ENCODE measurements at regions not wholly inside any gene's neighbourhood (a gene's known extent, or its start where the extent isn't known, plus 50 kb on each side); places are given as distances from the start of the nearest gene placed in this dataset.

DNA sequence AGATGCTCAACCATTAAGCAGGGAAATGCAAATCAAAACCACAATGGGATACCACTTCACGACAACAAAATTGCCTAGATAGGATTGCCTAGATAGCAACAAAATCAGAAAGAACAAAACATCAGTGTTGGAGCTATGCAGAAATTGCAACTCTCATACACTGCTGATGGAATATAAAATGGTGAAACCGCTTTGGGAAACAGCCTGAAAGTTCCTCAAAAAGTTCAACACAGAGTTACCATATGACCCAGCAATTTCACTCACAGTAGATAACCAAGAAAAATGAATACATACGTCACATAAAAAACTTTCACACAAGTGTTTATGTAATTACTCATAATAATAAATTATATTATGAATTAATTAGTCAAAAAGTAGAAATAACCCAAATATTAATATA lies 78.3 kb downstream of the MAFB start:
- no peak overlapping the region for H3K27ac ChIP-seq
- WGBS, 2 donors = 69 to 71% methylated on average over 3 of the region's 3 CpGs
- TF ChIP-seq CTCF (IDR thresholded peaks at IDR 0.05) = no peak
- no peak for TF ChIP-seq EP300 (IDR thresholded peaks at IDR 0.05)
- TF ChIP-seq POLR2A (IDR thresholded peaks at IDR 0.05) = no peak
- no peaks in the 10 kb centered on the region for H3K4me1 ChIP-seq
- H3K36me3 ChIP-seq = no peaks in the 10 kb centered on the region
- no peaks in the 10 kb centered on the region for H3K9me3 ChIP-seq
- no peak for DNase-seq (ENCODE audit: low spot score in 2 of 2)
- H3K4me3 ChIP-seq = no peak overlapping the region
- no peaks in the 10 kb centered on the region for H3K27me3 ChIP-seq

DNA sequence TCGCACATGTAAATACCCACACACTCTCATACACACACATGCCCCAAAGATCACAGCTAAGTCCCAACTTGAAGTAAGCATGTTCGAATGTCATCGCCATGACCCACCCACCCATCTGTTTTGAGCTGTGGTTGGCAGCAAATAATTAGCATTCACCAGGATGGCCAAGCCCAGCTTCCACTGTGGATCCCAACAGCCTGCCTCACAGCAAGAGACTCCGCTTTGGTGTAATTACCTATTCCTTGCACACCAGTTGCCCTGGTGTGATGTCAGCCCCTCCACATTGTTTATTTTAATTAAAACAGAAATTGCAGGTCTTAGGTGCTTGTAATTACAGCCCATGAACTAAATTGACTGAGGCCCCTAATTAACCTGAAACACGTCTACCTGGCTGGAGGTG lies 81.1 kb downstream of the MAFB start:
- no peak for DNase-seq (ENCODE audit: low spot score in 2 of 2)
- H3K36me3 ChIP-seq = no peaks in the 10 kb centered on the region
- H3K27me3 ChIP-seq = no peaks in the 10 kb centered on the region
- no peaks in the 10 kb centered on the region for H3K4me1 ChIP-seq
- TF ChIP-seq CTCF (IDR thresholded peaks at IDR 0.05) (no peak), POLR2A (IDR thresholded peaks at IDR 0.05) (no peak), EP300 (IDR thresholded peaks at IDR 0.05) (no peak)
- no peaks in the 10 kb centered on the region for H3K9me3 ChIP-seq
- WGBS, 2 donors = 83 to 86% methylated on average over 5 of the region's 5 CpGs
- no peak overlapping the region for H3K27ac ChIP-seq
- no peak overlapping the region for H3K4me3 ChIP-seq

GRCh38 chr20:40606660-40607059 lies 82.4 kb downstream of the MAFB start:
- no peaks in the 10 kb centered on the region for H3K27me3 ChIP-seq

DNA sequence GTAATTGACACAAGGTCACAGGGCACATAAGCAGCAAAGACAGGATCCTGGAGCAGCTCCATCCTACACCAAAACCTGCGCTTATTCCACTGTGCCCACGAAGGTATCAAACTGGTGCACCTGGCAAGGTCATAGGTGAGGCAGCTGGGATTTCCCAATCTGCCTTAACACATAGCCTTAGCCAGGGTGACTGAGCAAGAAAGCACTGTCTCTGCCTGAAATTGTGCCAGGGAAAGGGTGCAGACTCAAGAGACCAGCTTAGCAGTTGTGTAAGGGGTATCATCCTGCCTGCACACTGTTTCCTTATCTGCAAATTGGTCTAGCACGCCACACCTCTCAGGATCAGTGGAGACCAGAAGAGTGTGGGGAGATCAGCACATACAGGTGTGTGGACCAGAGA lies 82.8 kb downstream of the MAFB start:
- no peak for DNase-seq (ENCODE audit: low spot score in 2 of 2)
- no peaks in the 10 kb centered on the region for H3K9me3 ChIP-seq
- H3K4me3 ChIP-seq = no peak overlapping the region
- no peaks in the 10 kb centered on the region for H3K4me1 ChIP-seq
- WGBS, 2 donors = 91 to 96% methylated on average over 3 of the region's 3 CpGs
- H3K27ac ChIP-seq = no peak overlapping the region
- no peak for TF ChIP-seq POLR2A (IDR thresholded peaks at IDR 0.05)
- TF ChIP-seq EP300 (IDR thresholded peaks at IDR 0.05) = no peak
- no peak for TF ChIP-seq CTCF (IDR thresholded peaks at IDR 0.05)
- no peaks in the 10 kb centered on the region for H3K27me3 ChIP-seq
- H3K36me3 ChIP-seq = no peaks in the 10 kb centered on the region

More at GRCh38 chr20:40606660-40607059, 82.4 kb downstream of the MAFB start:
- no peak for TF ChIP-seq EP300 (IDR thresholded peaks at IDR 0.05)
- TF ChIP-seq POLR2A (IDR thresholded peaks at IDR 0.05) = no peak
- no peak for TF ChIP-seq CTCF (IDR thresholded peaks at IDR 0.05)
- Histone ChIP-seq H3K4me3 (no peak overlapping the region), H3K27ac (no peak overlapping the region), H3K9me3 (no peaks in the 10 kb centered on the region), H3K36me3 (no peaks in the 10 kb centered on the region), H3K4me1 (no peaks in the 10 kb centered on the region)
- DNase-seq (ENCODE audit: low spot score in 2 of 2) = no peak
- 10 to 23% methylated on average over 2 of the region's 2 CpGs for WGBS, 2 donors

- no peaks in the 10 kb centered on the region for H3K4me1 ChIP-seq
- 72 to 80% methylated on average over 5 of the region's 5 CpGs for WGBS, 2 donors
- TF ChIP-seq EP300 (IDR thresholded peaks at IDR 0.05) (no peak), POLR2A (IDR thresholded peaks at IDR 0.05) (no peak), CTCF (IDR thresholded peaks at IDR 0.05) (no peak)
Measured at GRCh38 chr20:40604416-40604815, 84.6 kb downstream of the MAFB start.

More at GRCh38 chr20:40604416-40604815, 84.6 kb downstream of the MAFB start:
- no peak for DNase-seq (ENCODE audit: low spot score in 2 of 2)
- Histone ChIP-seq H3K36me3 (no peaks in the 10 kb centered on the region), H3K9me3 (peaks cover 0 to 10% (median 0%) of the 10 kb centered on the region in 4 donors), H3K27ac (no peak overlapping the region), H3K4me3 (no peak overlapping the region), H3K27me3 (no peaks in the 10 kb centered on the region)

Data from tibial nerve (tissue), 4 donors.